OCI-LY1 (cell line): ENCODE measurements at regions not wholly inside any gene's neighbourhood (a gene's known extent, or its start where the extent isn't known, plus 50 kb on each side); places are given as distances from the start of the nearest gene placed in this dataset.

ENCODE experiments used
- H2AFZ ChIP-seq: fragments of 200-600 bp; sonication (generic), shearing (Covaris generic); 2 replicates; pipeline ENCODE4 v1.6.0; 2014; ENCODE audit warnings: antibody characterized with exemption, mild to moderate bottlenecking, low read length
- H3F3A ChIP-seq: fragments of 200-600 bp; sonication (generic), shearing (Covaris generic); 2 replicates; pipeline ENCODE4 v1.6.0; 2014; ENCODE audit warnings: mild to moderate bottlenecking, antibody characterized with exemption, low read length, moderate library complexity; ENCODE audit not compliant: insufficient read depth
- H3K27ac ChIP-seq: fragments of 200-600 bp; sonication (generic); 2 replicates; pipeline ENCODE4 v1.5.1; 2014; ENCODE audit warnings: low read length, mixed run types, mild to moderate bottlenecking, low read depth; ENCODE audit not compliant: poor library complexity, severe bottlenecking
- H3K27me3 ChIP-seq: fragments of 200-600 bp; sonication (generic); 2 replicates; pipeline ENCODE4 v1.6.0; 2014; ENCODE audit warnings: antibody characterized with exemption, mild to moderate bottlenecking, low read length, moderate library complexity; ENCODE audit not compliant: insufficient read depth
- H3K36me3 ChIP-seq: fragments of 200-600 bp; sonication (generic); 2 replicates; pipeline ENCODE4 v1.6.1; 2014; ENCODE audit warnings: mild to moderate bottlenecking, antibody characterized with exemption, low read length, moderate library complexity, mixed read lengths; ENCODE audit not compliant: insufficient read depth
- H3K4me1 ChIP-seq: fragments of 200-600 bp; sonication (generic); 2 replicates; pipeline ENCODE4 v1.5.1; 2014; ENCODE audit warnings: mild to moderate bottlenecking, low read length, moderate library complexity; ENCODE audit not compliant: insufficient read depth, severe bottlenecking
- H3K4me2 ChIP-seq: fragments of 200-600 bp; sonication (generic), shearing (Covaris generic); 2 replicates; pipeline ENCODE4 v1.6.1; 2014; ENCODE audit warnings: low read length
- H3K4me3 ChIP-seq: fragments of 200-600 bp; sonication (generic); 2 replicates; pipeline ENCODE4 v1.5.1; 2014; ENCODE audit warnings: low read length, low read depth, mild to moderate bottlenecking, mixed read lengths; ENCODE audit not compliant: poor library complexity, severe bottlenecking
- H3K79me2 ChIP-seq: fragments of 200-600 bp; shearing (Covaris generic); 2 replicates; pipeline ENCODE4 v1.6.1; 2016; ENCODE audit warnings: mixed run types, low read length, mixed read lengths; ENCODE audit not compliant: insufficient read depth
- H3K9ac ChIP-seq: fragments of 200-600 bp; sonication (generic), shearing (Covaris generic); 2 replicates; pipeline ENCODE4 v1.6.1; 2014; ENCODE audit warnings: mild to moderate bottlenecking, low read length, mixed read lengths
- H3K9me2 ChIP-seq: fragments of 200-600 bp; sonication (generic), shearing (Covaris generic); 2 replicates; pipeline ENCODE4 v1.6.1; 2014; ENCODE audit warnings: low read depth, mild to moderate bottlenecking, low read length, mixed read lengths
- H3K9me3 ChIP-seq: fragments of 200-600 bp; shearing (Covaris generic); 2 replicates; pipeline ENCODE4 v1.6.1; 2014; ENCODE audit warnings: low read length, mixed read lengths
- H4K20me1 ChIP-seq: fragments of 200-600 bp; sonication (generic), shearing (Covaris generic); 2 replicates; pipeline ENCODE4 v1.6.0; 2016; ENCODE audit warnings: mild to moderate bottlenecking, low read length; ENCODE audit not compliant: insufficient read depth
- CTCF ChIP-seq: fragments of 200-600 bp; sonication (generic), shearing (Covaris generic); IDR thresholded peaks from 2 replicates; pipeline ENCODE4 v1.5.1; 2017; ENCODE audit warnings: mild to moderate bottlenecking, antibody characterized with exemption, low read length, moderate library complexity, mixed read lengths
- EZH2 ChIP-seq: fragments of 200-600 bp; sonication (generic), shearing (Covaris generic); IDR thresholded peaks from 2 replicates; pipeline ENCODE4 v1.8.0; 2017; ENCODE audit warnings: borderline replicate concordance, mixed run types, mild to moderate bottlenecking, antibody characterized with exemption, low read length, moderate library complexity, mixed read lengths

GRCh38 chr1:212549503-212550017 lies 59.0 kb upstream of the ATF3 start:
- Histone ChIP-seq H3K4me3 (no peak overlapping the region), H4K20me1 (no peaks in the 10 kb centered on the region), H2AFZ (no peak overlapping the region), H3K4me1 (no peaks in the 10 kb centered on the region), H3K27me3 (no peaks in the 10 kb centered on the region; the same call in 1 of the 2 replicates), H3F3A (no peaks in the 10 kb centered on the region), H3K27ac (no peak overlapping the region), H3K79me2 (no peaks in the 10 kb centered on the region), H3K9me3 (no peaks in the 10 kb centered on the region), H3K9me2 (no peaks in the 10 kb centered on the region), H3K9ac (no peak overlapping the region), H3K4me2 (no peak overlapping the region), H3K36me3 (no peaks in the 10 kb centered on the region)
- TF ChIP-seq EZH2: no peak
- TF ChIP-seq CTCF: no peak

- Histone ChIP-seq H3K36me3 (no peaks in the 10 kb centered on the region), H3K27ac (no peak overlapping the region), H3K9me2 (no peaks in the 10 kb centered on the region), H3F3A (no peaks in the 10 kb centered on the region), H3K4me1 (no peaks in the 10 kb centered on the region), H3K27me3 (no peaks in the 10 kb centered on the region; the same call in none of the 2 replicates), H2AFZ (no peak overlapping the region), H4K20me1 (no peaks in the 10 kb centered on the region), H3K4me2 (no peak overlapping the region), H3K9me3 (no peaks in the 10 kb centered on the region), H3K79me2 (no peaks in the 10 kb centered on the region), H3K9ac (no peak overlapping the region), H3K4me3 (no peak overlapping the region)
- TF ChIP-seq EZH2 (no peak), CTCF (no peak)
Observed at GRCh38 chr1:212551929-212552328, 56.6 kb upstream of the ATF3 start.

GRCh38 chr1:212553676-212554075 lies 54.9 kb upstream of the ATF3 start:
- Histone ChIP-seq H3K4me1 (peaks cover 8% of the 10 kb centered on the region), H3F3A (no peaks in the 10 kb centered on the region), H3K9me3 (no peaks in the 10 kb centered on the region), H2AFZ (no peak overlapping the region), H3K79me2 (no peaks in the 10 kb centered on the region), H3K4me3 (no peak overlapping the region), H3K9me2 (no peaks in the 10 kb centered on the region), H4K20me1 (no peaks in the 10 kb centered on the region), H3K9ac (no peak overlapping the region), H3K27ac (no peak overlapping the region), H3K4me2 (no peak overlapping the region), H3K27me3 (no peaks in the 10 kb centered on the region; the same call in none of the 2 replicates), H3K36me3 (no peaks in the 10 kb centered on the region)
- no peak for TF ChIP-seq CTCF
- TF ChIP-seq EZH2: no peak
